Activated CD4-positive, alpha-beta memory T cell treated with anti-CD3 and anti-CD28 coated beads, Interleukin-2, amount 10 ng/mL, durations not matched to agents 7 days and 5 days (primary cell): ENCODE measurements at regions not wholly inside any gene's neighbourhood (a gene's known extent, or its start where the extent isn't known, plus 50 kb on each side); places are given as distances from the start of the nearest gene placed in this dataset.
"Not testable (repeated sequence)": the region's sequence is repeated elsewhere in the genome, so short reads cannot be mapped to it uniquely, and the experiment has no call there.

ENCODE experiments used
- CTCF ChIA-PET: fragments of 350-600 bp; sonication (Branson Sonifier 250); formaldehyde crosslinking; loops from one replicate; lab custom pipeline; 2021; ENCODE audit warnings: antibody characterized with exemption, inconsistent platforms; lab: Charles Lee
- POLR2A ChIA-PET: fragments of 350-600 bp; sonication (Branson Sonifier 250); formaldehyde crosslinking; loops from one replicate; lab custom pipeline; 2021; ENCODE audit warnings: antibody characterized with exemption; lab: Charles Lee
- DNase-seq: peaks from one replicate; pipeline ENCODE4 v3.0.0-alpha.2; 2020
- H3K27ac Mint-ChIP-seq: one replicate; pipeline ENCODE4 v1.8.0; 2021; ENCODE audit warnings: mild to moderate bottlenecking, mixed read lengths
- H3K27me3 Mint-ChIP-seq: one replicate; pipeline ENCODE4 v1.8.0; 2021; ENCODE audit warnings: mixed read lengths
- H3K36me3 Mint-ChIP-seq: one replicate; pipeline ENCODE4 v1.8.0; 2021; ENCODE audit warnings: low read depth, mixed read lengths
- H3K4me1 Mint-ChIP-seq: one replicate; pipeline ENCODE4 v1.8.0; 2021; ENCODE audit warnings: mixed read lengths
- H3K4me3 Mint-ChIP-seq: one replicate; pipeline ENCODE4 v1.8.0; 2021; ENCODE audit warnings: mild to moderate bottlenecking, mixed read lengths
- H3K9me3 Mint-ChIP-seq: one replicate; pipeline ENCODE4 v1.8.0; 2021; ENCODE audit warnings: mixed read lengths

GRCh38 chr15:39009740-39010139, 445.1 kb upstream of the RASGRP1 start:
- Mint-ChIP-seq H3K36me3 (peaks cover 2% of the 10 kb centered on the region), H3K9me3 (peaks cover 37% of the 10 kb centered on the region), H3K4me1 (no peaks in the 10 kb centered on the region), H3K27ac (no peak overlapping the region), H3K27me3 (peaks cover 5% of the 10 kb centered on the region), H3K4me3 (no peak overlapping the region)
- no peak for DNase-seq
- POLR2A ChIA-PET, result no interaction called here
- CTCF ChIA-PET, result no interaction called here

- H3K4me1 Mint-ChIP-seq, DNase-seq, H3K36me3 Mint-ChIP-seq, H3K27me3 Mint-ChIP-seq, CTCF ChIA-PET, H3K4me3 Mint-ChIP-seq, POLR2A ChIA-PET, H3K27ac Mint-ChIP-seq: not testable (repeated sequence)
- peaks cover 31% of the 10 kb centered on the region for H3K9me3 Mint-ChIP-seq
These were observed 446.5 kb upstream of the RASGRP1 start for GRCh38 chr15:39011066-39011465.

DNA sequence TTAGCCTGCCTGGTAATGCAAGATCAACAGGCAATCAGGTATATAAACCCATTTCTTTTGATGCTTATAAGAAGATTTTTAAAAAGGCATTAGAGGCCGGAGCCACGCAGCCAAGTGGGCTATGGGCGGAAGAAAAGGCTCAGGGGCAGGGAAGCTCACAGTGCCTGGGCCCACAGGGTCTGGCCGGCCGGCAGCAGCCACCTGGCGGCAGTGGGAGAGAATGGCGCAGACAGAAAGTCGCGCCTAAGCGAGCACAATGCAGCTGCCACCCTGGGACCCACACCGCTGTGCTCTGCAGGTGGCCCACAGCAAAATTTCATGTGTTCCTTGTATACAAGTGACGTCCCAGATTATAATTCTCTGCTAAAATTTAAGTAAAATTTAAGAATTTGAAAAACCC, 448.6 kb upstream of the RASGRP1 start:
- DNase-seq, result no peak
- ChIA-PET CTCF (no interaction called here), POLR2A (no interaction called here)
- Mint-ChIP-seq H3K36me3 (peaks cover 2% of the 10 kb centered on the region), H3K27ac (no peak overlapping the region), H3K27me3 (no peaks in the 10 kb centered on the region), H3K4me1 (no peaks in the 10 kb centered on the region), H3K9me3 (peaks cover 23% of the 10 kb centered on the region), H3K4me3 (no peak overlapping the region)

GRCh38 chr15:39014682-39015081, 450.1 kb upstream of the RASGRP1 start:
- H3K9me3 Mint-ChIP-seq, result peaks cover 15% of the 10 kb centered on the region
- DNase-seq, result no peak
- H3K4me1 Mint-ChIP-seq, result no peaks in the 10 kb centered on the region
- ChIA-PET POLR2A (interaction anchor here (0.6 kb wide), 1 partner anchor 8 kb away, joined by 4 read pairs; no protein-coding TSS in a partner anchor), CTCF (no interaction called here)
- H3K4me3 Mint-ChIP-seq, result no peak overlapping the region
- no peak overlapping the region for H3K27ac Mint-ChIP-seq
- H3K27me3 Mint-ChIP-seq, result peaks cover 1% of the 10 kb centered on the region
- H3K36me3 Mint-ChIP-seq, result peaks cover 2% of the 10 kb centered on the region

GRCh38 chr15:39016706-39017105, 452.1 kb upstream of the RASGRP1 start:
- Mint-ChIP-seq H3K27ac (no peak overlapping the region), H3K36me3 (no peaks in the 10 kb centered on the region), H3K9me3 (no peaks in the 10 kb centered on the region), H3K27me3 (peaks cover 4% of the 10 kb centered on the region), H3K4me1 (no peaks in the 10 kb centered on the region), H3K4me3 (no peak overlapping the region)
- CTCF ChIA-PET, result no interaction called here
- DNase-seq, result no peak
- POLR2A ChIA-PET, result no interaction called here

DNA sequence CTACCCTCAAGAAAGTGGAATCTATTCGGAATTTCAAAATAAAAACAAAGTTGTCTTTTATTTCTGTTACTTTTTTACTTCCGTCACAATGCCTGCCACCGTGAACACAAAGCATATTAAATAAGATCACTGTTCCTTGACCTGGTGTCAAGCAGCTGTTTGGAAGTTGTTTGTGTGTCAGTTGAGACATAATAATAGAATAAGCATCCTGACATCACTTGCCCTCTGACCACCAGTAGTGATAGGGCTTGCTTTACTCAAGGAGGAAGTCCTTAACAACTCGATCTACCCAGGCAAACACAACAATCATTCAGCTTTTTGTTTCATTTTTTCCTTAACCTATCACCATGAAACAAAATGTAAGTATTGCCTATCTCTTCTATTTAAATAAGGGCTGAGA, 454.4 kb upstream of the RASGRP1 start:
- Mint-ChIP-seq H3K4me3 (no peak overlapping the region), H3K36me3 (no peaks in the 10 kb centered on the region), H3K9me3 (no peaks in the 10 kb centered on the region), H3K4me1 (no peaks in the 10 kb centered on the region), H3K27ac (no peak overlapping the region), H3K27me3 (peaks cover 4% of the 10 kb centered on the region)
- ChIA-PET POLR2A (no interaction called here), CTCF (no interaction called here)
- DNase-seq, result no peak

- no peaks in the 10 kb centered on the region for H3K9me3 Mint-ChIP-seq
- POLR2A ChIA-PET, result no interaction called here
- H3K4me3 Mint-ChIP-seq, result no peak overlapping the region
- H3K27ac Mint-ChIP-seq, result no peak overlapping the region
- no peaks in the 10 kb centered on the region for H3K4me1 Mint-ChIP-seq
- CTCF ChIA-PET, result no interaction called here
- peaks cover 4% of the 10 kb centered on the region for H3K27me3 Mint-ChIP-seq
- H3K36me3 Mint-ChIP-seq, result no peaks in the 10 kb centered on the region
- DNase-seq, result no peak
These were observed 456.7 kb upstream of the RASGRP1 start for GRCh38 chr15:39021341-39021740.

DNA sequence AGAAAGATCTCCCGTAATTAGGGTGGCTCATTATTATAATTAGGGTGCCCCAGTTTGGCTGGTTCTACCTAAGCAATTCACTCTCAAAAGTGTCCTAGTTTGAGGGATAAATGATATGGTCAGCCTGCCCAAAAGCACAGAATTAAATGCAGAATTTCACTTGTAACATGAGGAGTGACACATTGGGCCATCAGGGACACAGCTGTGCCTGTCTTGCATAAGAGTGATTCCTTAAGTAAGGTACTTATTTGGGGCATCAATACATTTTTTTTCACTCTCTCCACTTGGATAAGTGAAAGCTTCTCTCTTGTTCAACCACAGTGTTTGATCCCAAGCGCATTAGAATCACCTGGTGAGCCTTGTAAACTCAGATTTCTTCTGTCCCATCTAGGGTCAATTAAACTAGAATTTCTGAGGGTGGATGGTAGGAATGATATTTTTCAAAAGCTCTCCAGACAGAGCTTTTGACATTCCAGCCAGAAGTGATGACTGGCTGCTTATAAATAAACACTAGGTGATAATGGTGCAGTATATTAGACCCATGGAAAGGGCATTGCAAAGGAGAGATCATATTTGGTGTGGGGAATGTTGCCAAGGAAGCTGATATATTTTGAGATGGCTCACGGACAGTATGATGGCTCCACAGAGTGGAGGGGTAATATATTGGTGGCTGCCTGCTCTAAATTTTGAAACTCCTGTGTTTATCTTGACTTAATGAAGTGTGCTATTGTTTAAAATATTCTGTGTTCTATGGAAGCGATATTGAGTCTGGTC, 458.1 kb upstream of the RASGRP1 start:
- Mint-ChIP-seq H3K4me1 (no peaks in the 10 kb centered on the region), H3K9me3 (no peaks in the 10 kb centered on the region), H3K36me3 (no peaks in the 10 kb centered on the region), H3K27me3 (peaks cover 4% of the 10 kb centered on the region), H3K4me3 (no peak overlapping the region), H3K27ac (no peak overlapping the region)
- POLR2A ChIA-PET, result interaction anchor here (0.7 kb wide), 1 partner anchor 9 kb away, joined by 4 read pairs; no protein-coding TSS in a partner anchor
- no peak for DNase-seq
- CTCF ChIA-PET, result no interaction called here

- Mint-ChIP-seq H3K27ac (no peak overlapping the region), H3K36me3 (no peaks in the 10 kb centered on the region), H3K4me3 (no peak overlapping the region), H3K9me3 (no peaks in the 10 kb centered on the region), H3K27me3 (peaks cover 3% of the 10 kb centered on the region), H3K4me1 (no peaks in the 10 kb centered on the region)
- DNase-seq, result no peak
- CTCF ChIA-PET, result no interaction called here
- POLR2A ChIA-PET, result no interaction called here
These were observed 460.7 kb upstream of the RASGRP1 start for GRCh38 chr15:39025321-39025720.

GRCh38 chr15:39025881-39026280, 461.3 kb upstream of the RASGRP1 start:
- CTCF ChIA-PET, result no interaction called here
- H3K4me1 Mint-ChIP-seq, result no peaks in the 10 kb centered on the region
- H3K27ac Mint-ChIP-seq, result no peak overlapping the region
- POLR2A ChIA-PET, result no interaction called here
- peaks cover 4% of the 10 kb centered on the region for H3K27me3 Mint-ChIP-seq
- no peak overlapping the region for H3K4me3 Mint-ChIP-seq
- H3K9me3 Mint-ChIP-seq, result no peaks in the 10 kb centered on the region
- DNase-seq, result no peak
- no peaks in the 10 kb centered on the region for H3K36me3 Mint-ChIP-seq

GRCh38 chr15:39028069-39028468, 463.5 kb upstream of the RASGRP1 start:
- H3K4me1 Mint-ChIP-seq, result no peaks in the 10 kb centered on the region
- no peaks in the 10 kb centered on the region for H3K9me3 Mint-ChIP-seq
- no peaks in the 10 kb centered on the region for H3K36me3 Mint-ChIP-seq
- ChIA-PET CTCF (no interaction called here), POLR2A (no interaction called here)
- H3K4me3 Mint-ChIP-seq, result no peak overlapping the region
- no peak overlapping the region for H3K27ac Mint-ChIP-seq
- H3K27me3 Mint-ChIP-seq, result peaks cover 10% of the 10 kb centered on the region
- no peak for DNase-seq

DNA sequence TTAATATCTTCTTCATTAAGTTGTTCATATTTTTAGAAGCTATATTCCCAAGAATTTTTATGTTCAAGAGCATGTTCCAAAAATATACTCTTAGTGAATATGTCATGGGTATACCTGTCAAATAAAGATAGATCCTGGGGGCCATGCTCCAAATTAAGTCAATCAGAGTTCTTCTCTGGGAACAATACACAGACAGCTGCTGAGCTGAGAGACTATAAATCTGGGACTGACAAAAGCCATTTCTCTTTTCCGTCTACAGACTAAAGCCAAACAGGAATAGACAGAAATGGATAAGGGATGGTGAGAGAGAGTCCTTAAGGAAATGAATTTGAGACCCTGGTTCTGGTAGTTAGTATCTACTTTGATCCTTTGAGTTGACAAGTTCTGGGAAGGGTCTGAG, 465.1 kb upstream of the RASGRP1 start:
- Mint-ChIP-seq H3K4me1 (no peaks in the 10 kb centered on the region), H3K27ac (no peak overlapping the region)
- POLR2A ChIA-PET, result no interaction called here

DNA sequence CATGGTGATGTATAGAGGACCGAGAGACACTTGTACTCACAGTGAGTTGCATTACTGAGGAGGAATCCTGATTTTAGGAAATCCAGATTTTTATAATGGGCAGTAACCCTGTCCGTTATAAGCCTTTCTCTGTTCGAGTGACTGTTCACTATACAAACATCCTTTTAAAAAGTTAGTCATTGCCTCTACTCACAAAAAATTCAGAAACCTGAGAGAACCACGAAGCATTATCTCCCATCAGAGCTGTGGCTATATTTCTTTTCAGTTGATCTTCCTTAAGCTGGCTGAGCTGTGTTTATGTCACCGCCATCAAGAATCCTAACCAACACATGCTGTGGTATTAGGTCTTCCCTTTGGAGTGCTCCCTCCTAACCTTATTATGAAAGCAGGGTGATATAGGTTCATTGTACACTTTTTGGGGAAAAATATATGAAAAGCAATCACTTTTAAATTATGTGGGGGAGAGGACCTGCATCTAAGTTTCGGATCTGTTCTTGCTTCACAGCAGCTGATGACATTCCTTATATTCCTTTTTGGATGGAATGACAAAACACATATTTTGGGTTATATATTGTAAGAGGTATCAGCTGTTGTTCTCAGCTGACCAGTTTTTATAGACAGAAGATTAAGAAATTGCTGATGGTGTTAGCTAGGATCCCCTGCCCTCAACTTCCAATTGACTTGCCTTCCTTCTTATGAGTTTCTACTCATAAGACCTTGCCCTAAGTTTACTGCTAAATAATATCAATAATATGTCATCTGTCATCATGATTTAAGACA, 465.9 kb upstream of the RASGRP1 start:
- Mint-ChIP-seq H3K36me3 (no peaks in the 10 kb centered on the region), H3K27me3 (peaks cover 14% of the 10 kb centered on the region), H3K9me3 (no peaks in the 10 kb centered on the region), H3K4me3 (no peak overlapping the region), H3K27ac (no peak overlapping the region), H3K4me1 (no peaks in the 10 kb centered on the region)
- POLR2A ChIA-PET, result no interaction called here
- no peak for DNase-seq
- CTCF ChIA-PET, result no interaction called here

More for the DNA sequence above, 465.1 kb upstream of the RASGRP1 start:
- CTCF ChIA-PET, result no interaction called here
- Mint-ChIP-seq H3K4me3 (no peak overlapping the region), H3K9me3 (no peaks in the 10 kb centered on the region), H3K36me3 (no peaks in the 10 kb centered on the region), H3K27me3 (peaks cover 14% of the 10 kb centered on the region)
- no peak for DNase-seq
